Thymus (tissue), 11 donors: ENCODE measurements at regions not wholly inside any gene's neighbourhood (a gene's known extent, or its start where the extent isn't known, plus 50 kb on each side); places are given as distances from the start of the nearest gene placed in this dataset.

ENCODE experiments used
- DNase-seq, 9 donors: peaks; one replicate each; pipeline ENCODE4 v3.0.0-alpha.2; 2013; ENCODE audit warnings: low spot score in 9 of 9, low read depth in 6 of 9, missing footprints in 1 of 9
- H3K27ac ChIP-seq, 2 donors: one replicate each; pipeline ENCODE4 v1.5.1; 2013; ENCODE audit warnings: control low read depth in 1 of 2, low read depth in 1 of 2, low read length in 1 of 2, mild to moderate bottlenecking in 1 of 2, moderate library complexity in 1 of 2
- H3K27me3 ChIP-seq, 2 donors: one replicate each; pipeline ENCODE4 v1.5.1; 2013; ENCODE audit warnings: low read length in 1 of 2; ENCODE audit not compliant: control insufficient read depth in 2 of 2, insufficient read depth in 1 of 2
- H3K36me3 ChIP-seq, 2 donors: one replicate each; pipeline ENCODE4 v1.5.1; 2013; ENCODE audit warnings: low read length in 1 of 2, mild to moderate bottlenecking in 1 of 2, moderate library complexity in 1 of 2; ENCODE audit not compliant: control insufficient read depth in 2 of 2, insufficient read depth in 2 of 2
- H3K4me1 ChIP-seq, 2 donors: one replicate each; pipeline ENCODE4 v1.5.1; 2013; ENCODE audit warnings: low read length in 2 of 2; ENCODE audit not compliant: control insufficient read depth in 2 of 2, insufficient read depth in 2 of 2
- H3K4me3 ChIP-seq, 2 donors: one replicate each; pipeline ENCODE4 v1.5.1; 2013; ENCODE audit warnings: low read length in 2 of 2, control low read depth in 1 of 2, mild to moderate bottlenecking in 1 of 2
- H3K9me3 ChIP-seq, 2 donors: one replicate each; pipeline ENCODE4 v1.5.1; 2013; ENCODE audit warnings: low read length in 1 of 2, mild to moderate bottlenecking in 1 of 2; ENCODE audit not compliant: control insufficient read depth in 2 of 2, insufficient read depth in 1 of 2
- WGBS: extraction: QIAGEN DNeasy Blood & Tissue Kit; methylation state at CpG from one replicate; pipeline ENCODE4 v1.1.7; 2013; 5-methylcytosine and 5-hydroxymethylcytosine counted together
- donor health status: healthy.

DNA sequence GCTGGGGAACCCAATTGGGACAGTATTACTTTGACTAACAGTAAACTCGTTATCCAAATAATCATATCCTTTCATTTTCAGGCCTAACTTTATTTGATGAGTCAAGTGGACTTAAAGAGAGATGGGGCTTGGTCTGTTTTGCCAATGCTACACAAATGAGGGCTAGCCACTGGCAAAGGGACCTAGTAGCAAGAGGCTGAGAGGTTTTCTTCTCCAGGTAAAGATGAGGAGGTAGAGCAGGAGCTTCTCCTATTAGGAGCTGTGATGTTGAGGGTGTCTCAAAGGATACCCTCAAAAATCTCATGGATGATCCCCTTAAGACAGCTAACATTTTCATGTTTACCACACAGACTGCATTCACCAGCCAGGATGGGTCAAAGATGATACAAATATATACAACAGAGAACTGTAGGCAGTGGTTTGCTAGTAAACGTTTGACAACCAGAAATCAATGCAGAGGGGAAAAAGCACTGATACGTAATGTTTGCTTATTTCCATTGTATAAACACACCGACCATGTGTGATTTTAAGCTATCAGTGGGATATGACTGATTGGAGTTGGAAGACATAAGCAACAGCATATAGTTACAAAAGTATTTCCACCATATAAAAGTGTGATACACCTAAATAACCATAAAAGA lies 153.3 kb downstream of the IBTK start:
- Histone ChIP-seq H3K4me3 (no peak overlapping the region), H3K4me1 (no peaks in the 10 kb centered on the region), H3K27me3 (no peaks in the 10 kb centered on the region), H3K9me3 (no peaks in the 10 kb centered on the region), H3K36me3 (no peaks in the 10 kb centered on the region), H3K27ac (no peak overlapping the region)
- WGBS, result 80% methylated on average over 4 of the region's 4 CpGs
- DNase-seq, result no peak

- Histone ChIP-seq H3K27ac (no peak overlapping the region), H3K4me1 (no peaks in the 10 kb centered on the region), H3K9me3 (no peaks in the 10 kb centered on the region), H3K27me3 (no peaks in the 10 kb centered on the region), H3K4me3 (no peak overlapping the region), H3K36me3 (no peaks in the 10 kb centered on the region)
- 92% methylated on average over 4 of the region's 4 CpGs for WGBS
- DNase-seq, result no peak
Measured at GRCh38 chr6:82088978-82089771, 158.4 kb downstream of the IBTK start.

GRCh38 chr6:82086944-82087343 lies 160.6 kb downstream of the IBTK start:
- 97% methylated on average over 2 of the region's 2 CpGs for WGBS
- no peak overlapping the region for H3K27ac ChIP-seq
- H3K4me1 ChIP-seq, result no peaks in the 10 kb centered on the region
- H3K4me3 ChIP-seq, result no peak overlapping the region
- no peak for DNase-seq
- no peaks in the 10 kb centered on the region for H3K36me3 ChIP-seq
- H3K9me3 ChIP-seq, result no peaks in the 10 kb centered on the region
- no peaks in the 10 kb centered on the region for H3K27me3 ChIP-seq

GRCh38 chr6:82085701-82086100 lies 161.8 kb downstream of the IBTK start:
- WGBS, result 77% methylated on average over 5 of the region's 5 CpGs
- Histone ChIP-seq H3K4me3 (no peak overlapping the region), H3K9me3 (no peaks in the 10 kb centered on the region), H3K27ac (no peak overlapping the region), H3K4me1 (no peaks in the 10 kb centered on the region), H3K36me3 (no peaks in the 10 kb centered on the region), H3K27me3 (no peaks in the 10 kb centered on the region)
- DNase-seq, result no peak

DNA sequence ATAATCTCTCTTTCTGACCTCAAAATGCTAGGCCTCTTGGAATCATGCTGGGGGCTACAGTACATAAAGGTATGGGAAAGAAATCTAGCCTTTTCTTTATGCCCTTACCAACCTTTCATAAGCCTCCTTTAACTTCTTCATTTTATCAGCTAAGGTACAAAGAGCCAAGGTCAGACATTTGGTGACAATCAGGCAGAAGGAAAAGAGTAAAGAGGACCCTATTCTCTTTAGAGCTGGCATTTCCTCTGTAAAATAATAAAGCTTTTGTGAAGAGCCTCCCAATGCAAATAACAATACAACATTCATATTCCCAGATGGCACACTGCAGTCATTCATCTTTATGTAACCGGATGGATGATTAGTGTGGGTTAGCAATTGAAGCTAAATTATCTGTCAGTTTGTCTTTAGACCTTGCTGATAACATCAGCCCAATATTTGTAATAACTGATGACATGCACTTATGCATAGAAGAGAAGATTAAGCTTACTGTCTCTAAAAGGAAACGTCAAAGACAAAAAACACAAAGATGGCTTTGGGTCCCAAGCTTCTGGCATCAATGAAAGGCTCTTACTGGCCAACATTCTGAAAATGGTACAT lies 163.1 kb downstream of the IBTK start:
- no peaks in the 10 kb centered on the region for H3K36me3 ChIP-seq
- 92% methylated on average over 2 of the region's 2 CpGs for WGBS
- H3K27ac ChIP-seq, result no peak overlapping the region
- DNase-seq, result no peak
- H3K9me3 ChIP-seq, result no peaks in the 10 kb centered on the region
- H3K27me3 ChIP-seq, result no peaks in the 10 kb centered on the region
- H3K4me3 ChIP-seq, result no peak overlapping the region
- no peaks in the 10 kb centered on the region for H3K4me1 ChIP-seq

- DNase-seq, result no peak
- WGBS, result 98% methylated on average over 1 of the region's 1 CpG
- H3K4me1 ChIP-seq, result no peaks in the 10 kb centered on the region
Measured at GRCh38 chr6:82083646-82084045, 163.9 kb downstream of the IBTK start.

DNA sequence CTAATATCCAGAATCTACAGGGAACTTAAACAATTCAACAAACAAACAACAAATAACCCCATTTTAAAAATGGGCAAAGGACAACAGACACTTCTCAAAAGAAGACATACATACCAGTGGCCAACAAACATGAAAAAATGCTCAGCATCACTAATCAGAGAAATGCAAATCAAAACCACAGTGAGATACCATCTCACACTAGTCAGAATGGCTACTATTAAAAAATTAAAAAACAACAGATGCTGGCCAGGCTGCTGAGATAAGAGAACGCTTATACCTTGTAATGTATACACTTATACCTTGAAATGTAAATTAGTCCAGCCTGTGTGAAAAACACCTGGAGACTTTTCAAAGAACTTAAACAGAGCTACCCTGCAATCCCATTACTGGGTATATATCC lies 166.8 kb downstream of the IBTK start:
- no peak overlapping the region for H3K4me3 ChIP-seq
- H3K27ac ChIP-seq, result no peak overlapping the region
- no peaks in the 10 kb centered on the region for H3K27me3 ChIP-seq
- H3K4me1 ChIP-seq, result no peaks in the 10 kb centered on the region
- 85% methylated on average over 1 of the region's 1 CpG for WGBS
- no peaks in the 10 kb centered on the region for H3K9me3 ChIP-seq
- no peak for DNase-seq
- no peaks in the 10 kb centered on the region for H3K36me3 ChIP-seq

More at GRCh38 chr6:82083646-82084045, 163.9 kb downstream of the IBTK start:
- no peaks in the 10 kb centered on the region for H3K36me3 ChIP-seq
- H3K9me3 ChIP-seq, result no peaks in the 10 kb centered on the region
- no peak overlapping the region for H3K27ac ChIP-seq
- no peaks in the 10 kb centered on the region for H3K27me3 ChIP-seq
- H3K4me3 ChIP-seq, result no peak overlapping the region

GRCh38 chr6:82078286-82078908 lies 169.1 kb downstream of the IBTK start:
- over 99% methylated on average over 3 of the region's 3 CpGs for WGBS
- DNase-seq, result no peak
- H3K36me3 ChIP-seq, result no peaks in the 10 kb centered on the region
- no peak overlapping the region for H3K4me3 ChIP-seq
- H3K27me3 ChIP-seq, result no peaks in the 10 kb centered on the region
- no peaks in the 10 kb centered on the region for H3K9me3 ChIP-seq
- H3K4me1 ChIP-seq, result no peaks in the 10 kb centered on the region
- no peak overlapping the region for H3K27ac ChIP-seq

GRCh38 chr6:82076916-82077315 lies 170.6 kb downstream of the IBTK start:
- Histone ChIP-seq H3K36me3 (no peaks in the 10 kb centered on the region), H3K27ac (no peak overlapping the region), H3K9me3 (no peaks in the 10 kb centered on the region), H3K4me1 (no peaks in the 10 kb centered on the region), H3K4me3 (no peak overlapping the region), H3K27me3 (no peaks in the 10 kb centered on the region)
- WGBS, result 59% methylated on average over 1 of the region's 1 CpG
- DNase-seq, result no peak
